ENCODE measurements at regions not wholly inside any gene's neighbourhood (a gene's known extent, or its start where the extent isn't known, plus 50 kb on each side); places are given as distances from the start of the nearest gene placed in this dataset.
"Not testable (repeated sequence)": the region's sequence is repeated elsewhere in the genome, so short reads cannot be mapped to it uniquely, and the experiment has no call there.

GRCh38 chr5:176750144-176750543 is 60.2 kb upstream of the UNC5A start:
- H3K27ac ChIP-seq (ENCODE audit: low read length), result no peak overlapping the region
- Mint-ChIP-seq H3K27ac (no peak overlapping the region), H3K27me3 (ENCODE audit: low read depth in 2 of 2) (peaks cover 56 to 68% of the 10 kb centered on the region in 2 donors), H3K9me3 (no peaks in the 10 kb centered on the region), H3K4me3 (no peak overlapping the region), H3K4me1 (peaks cover 12 to 14% of the 10 kb centered on the region in 2 donors), H3K36me3 (no peaks in the 10 kb centered on the region)
- H3K27me3 ChIP-seq (ENCODE audit: control insufficient read depth, insufficient read depth, low read length), result peaks cover 35% of the 10 kb centered on the region
- ATAC-seq (no peak), DNase-seq (no peak)
- no peak for TF ChIP-seq CTCF (IDR thresholded peaks at IDR 0.05)
- peaks cover 15% of the 10 kb centered on the region for H3K4me1 ChIP-seq (ENCODE audit: control insufficient read depth, insufficient read depth, low read length)
- no peaks in the 10 kb centered on the region for H3K9me3 ChIP-seq (ENCODE audit: control insufficient read depth, insufficient read depth, low read length)
- intact Hi-C loops (cut with micrococcal nuclease), result no loop called here
- no peak overlapping the region for H3K4me3 ChIP-seq (ENCODE audit: low read length)
- WGBS (ENCODE audit: insufficient coverage), result 82% methylated on average over 8 of the region's 10 CpGs
- H3K36me3 ChIP-seq (ENCODE audit: control insufficient read depth, insufficient read depth, low read length), result no peaks in the 10 kb centered on the region

GRCh38 chr5:176754376-176754973 is 55.9 kb upstream of the UNC5A start:
- Mint-ChIP-seq H3K36me3 (no peaks in the 10 kb centered on the region), H3K9me3 (no peaks in the 10 kb centered on the region), H3K27me3 (ENCODE audit: low read depth in 2 of 2) (peaks cover 50 to 75% of the 10 kb centered on the region in 2 donors), H3K4me1 (no peaks in the 10 kb centered on the region), H3K27ac (no peak overlapping the region), H3K4me3 (no peak overlapping the region)
- 80% methylated on average over 1 of the region's 2 CpGs for WGBS (ENCODE audit: insufficient coverage)
- Histone ChIP-seq H3K27me3 (ENCODE audit: control insufficient read depth, insufficient read depth, low read length) (peaks cover 9% of the 10 kb centered on the region), H3K36me3 (ENCODE audit: control insufficient read depth, insufficient read depth, low read length) (no peaks in the 10 kb centered on the region), H3K9me3 (ENCODE audit: control insufficient read depth, insufficient read depth, low read length) (no peaks in the 10 kb centered on the region), H3K4me3 (ENCODE audit: low read length) (no peak overlapping the region), H3K27ac (ENCODE audit: low read length) (no peak overlapping the region), H3K4me1 (ENCODE audit: control insufficient read depth, insufficient read depth, low read length) (no peaks in the 10 kb centered on the region)
- no peak for ATAC-seq
- intact Hi-C loops (cut with micrococcal nuclease), result no loop called here
- no peak for TF ChIP-seq CTCF (IDR thresholded peaks at IDR 0.05)
- no peak for DNase-seq

GRCh38 chr5:176755593-176755992 is 54.8 kb upstream of the UNC5A start:
- H3K4me1 Mint-ChIP-seq; H3K9me3 Mint-ChIP-seq; H3K27me3 ChIP-seq (ENCODE audit: control insufficient read depth, insufficient read depth, low read length); H3K27ac ChIP-seq (ENCODE audit: low read length); H3K4me1 ChIP-seq (ENCODE audit: control insufficient read depth, insufficient read depth, low read length); H3K9me3 ChIP-seq (ENCODE audit: control insufficient read depth, insufficient read depth, low read length); ATAC-seq; H3K27ac Mint-ChIP-seq; H3K36me3 ChIP-seq (ENCODE audit: control insufficient read depth, insufficient read depth, low read length); H3K36me3 Mint-ChIP-seq; H3K4me3 ChIP-seq (ENCODE audit: low read length); intact Hi-C loops (cut with micrococcal nuclease); DNase-seq; H3K4me3 Mint-ChIP-seq: not testable (repeated sequence)
- H3K27me3 Mint-ChIP-seq (ENCODE audit: low read depth in 2 of 2), result peaks cover 41 to 68% of the 10 kb centered on the region in 2 donors
- WGBS (ENCODE audit: insufficient coverage), result 100% methylated on average over 2 of the region's 6 CpGs

GRCh38 chr5:176757569-176757968 is 52.8 kb upstream of the UNC5A start:
- H3K36me3 Mint-ChIP-seq; H3K27ac Mint-ChIP-seq; H3K9me3 ChIP-seq (ENCODE audit: control insufficient read depth, insufficient read depth, low read length); H3K27ac ChIP-seq (ENCODE audit: low read length); H3K27me3 ChIP-seq (ENCODE audit: control insufficient read depth, insufficient read depth, low read length); H3K4me3 Mint-ChIP-seq; H3K36me3 ChIP-seq (ENCODE audit: control insufficient read depth, insufficient read depth, low read length); ATAC-seq; H3K9me3 Mint-ChIP-seq; intact Hi-C loops (cut with micrococcal nuclease); H3K4me3 ChIP-seq (ENCODE audit: low read length); DNase-seq; H3K4me1 ChIP-seq (ENCODE audit: control insufficient read depth, insufficient read depth, low read length); H3K4me1 Mint-ChIP-seq: not testable (repeated sequence)
- H3K27me3 Mint-ChIP-seq (ENCODE audit: low read depth in 2 of 2), result peaks cover 34 to 57% of the 10 kb centered on the region in 2 donors

Data from natural killer cell (primary cell).